ENCODE measurements at regions not wholly inside any gene's neighbourhood (a gene's known extent, or its start where the extent isn't known, plus 50 kb on each side); places are given as distances from the start of the nearest gene placed in this dataset.

DNA sequence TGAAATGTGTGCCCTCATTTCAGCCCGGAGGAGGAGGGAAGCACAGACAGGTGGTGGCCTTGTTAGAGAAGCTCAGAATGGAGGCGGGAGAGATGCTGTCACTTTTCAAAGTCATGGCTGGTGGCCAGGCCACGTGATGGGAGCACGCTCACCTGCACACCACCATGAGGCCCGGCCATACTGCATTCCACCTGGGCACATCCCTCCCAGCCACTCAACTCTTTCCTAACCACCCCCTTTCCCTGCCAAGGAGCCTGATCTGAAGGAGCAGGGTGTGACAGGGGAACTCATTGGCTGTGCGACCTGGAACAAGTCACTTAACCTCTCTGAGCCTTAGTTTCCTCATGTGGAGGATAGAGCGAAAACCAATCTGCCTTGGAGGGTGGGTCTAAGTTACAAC is 364.5 kb downstream of the CTTN start:
- Histone ChIP-seq H2BK12ac (ENCODE audit: low read length) (no peak overlapping the region), H2BK5ac (ENCODE audit: low read length) (no peak overlapping the region), H2AFZ (ENCODE audit: low read length) (no peak overlapping the region), H3K79me1 (ENCODE audit: low read depth, low read length) (no peaks in the 10 kb centered on the region), H3K4me1 (ENCODE audit: control insufficient read depth in 2 of 2, insufficient read depth in 1 of 2, low read depth in 1 of 2, low read length in 2 of 2) (peaks cover 0 to 6% of the 10 kb centered on the region in 2 donors), H3K36me3 (replicated peaks in 1 of 2; ENCODE audit: control insufficient read depth in 2 of 2, insufficient read depth in 2 of 2, low read length in 2 of 2) (no peaks in the 10 kb centered on the region), H4K8ac (ENCODE audit: low read depth, low read length) (no peak overlapping the region), H3K9me3 (replicated peaks in 1 of 2; ENCODE audit: control insufficient read depth in 2 of 2, insufficient read depth in 1 of 2, low read depth in 1 of 2, low read length in 2 of 2) (peaks cover 0 to 4% of the 10 kb centered on the region in 2 donors), H3K4me3 (ENCODE audit: low read length in 2 of 2) (no peak overlapping the region), H3K4ac (ENCODE audit: low read length) (no peak overlapping the region), H3K4me2 (ENCODE audit: insufficient read depth, low read length, poor library complexity, severe bottlenecking) (no peak overlapping the region), H4K91ac (ENCODE audit: low read depth, low read length, poor library complexity) (peak overlapping the region; percentile 56), H2AK5ac (ENCODE audit: low read depth, low read length) (peak overlapping the region; percentile 72), H2BK15ac (ENCODE audit: low read length) (no peak overlapping the region), H3K14ac (ENCODE audit: low read length) (no peak overlapping the region), H2BK120ac (ENCODE audit: low read depth, low read length) (no peak overlapping the region), H3K27ac (replicated peaks; ENCODE audit: low read length) (no peak overlapping the region), H3K18ac (ENCODE audit: low read length) (peak overlapping the region; percentile 68), H3K9ac (ENCODE audit: low read depth, low read length, poor library complexity) (no peak overlapping the region), H3K23ac (ENCODE audit: low read depth, low read length, poor library complexity) (peak overlapping the region; percentile 21), H3K27me3 (ENCODE audit: control insufficient read depth in 3 of 3, insufficient read depth in 3 of 3, low read depth in 1 of 3, low read length in 3 of 3) (no peaks in the 10 kb centered on the region)
- no CpG with 5 or more reads among the region's 7 CpGs for WGBS, 2 donors (ENCODE audit: extremely low coverage in 2 of 2, insufficient read length in 2 of 2, insufficient replicate concordance in 1 of 2)
- no peak for DNase-seq (ENCODE audit: low spot score)

DNA sequence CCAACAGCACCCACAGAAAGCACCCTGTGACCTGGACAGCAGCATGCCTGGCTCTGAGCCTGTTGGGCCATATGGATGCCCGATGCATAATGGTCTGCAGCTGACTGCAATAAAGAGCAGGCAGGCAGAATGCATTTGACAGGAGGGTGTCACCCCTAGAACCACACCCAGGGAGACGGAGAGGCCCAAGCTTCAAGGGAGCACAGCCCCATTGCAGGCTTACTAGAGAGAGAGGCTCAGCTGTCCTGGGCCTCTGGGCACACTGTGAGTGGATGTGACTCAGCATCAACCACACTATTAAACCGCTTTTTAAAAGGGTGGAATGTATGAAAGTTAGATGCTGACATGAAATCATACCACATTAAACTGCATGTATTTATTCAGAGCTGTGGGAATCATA is 365.3 kb downstream of the CTTN start:
- H4K8ac ChIP-seq (ENCODE audit: low read depth, low read length), result no peak overlapping the region
- H3K9me3 ChIP-seq (replicated peaks in 1 of 2; ENCODE audit: control insufficient read depth in 2 of 2, insufficient read depth in 1 of 2, low read depth in 1 of 2, low read length in 2 of 2), result peaks cover 0 to 4% of the 10 kb centered on the region in 2 donors
- peak overlapping the region in 1 of 2 donors; percentile 57 for H3K4me3 ChIP-seq (ENCODE audit: low read length in 2 of 2)
- no peak overlapping the region for H3K23ac ChIP-seq (ENCODE audit: low read depth, low read length, poor library complexity)
- no peak overlapping the region for H3K4ac ChIP-seq (ENCODE audit: low read length)
- no peaks in the 10 kb centered on the region for H3K36me3 ChIP-seq (replicated peaks in 1 of 2; ENCODE audit: control insufficient read depth in 2 of 2, insufficient read depth in 2 of 2, low read length in 2 of 2)
- no peak overlapping the region for H3K4me2 ChIP-seq (ENCODE audit: insufficient read depth, low read length, poor library complexity, severe bottlenecking)
- H3K27ac ChIP-seq (replicated peaks; ENCODE audit: low read length), result no peak overlapping the region
- H3K27me3 ChIP-seq (ENCODE audit: control insufficient read depth in 3 of 3, insufficient read depth in 3 of 3, low read depth in 1 of 3, low read length in 3 of 3), result no peaks in the 10 kb centered on the region
- no peak overlapping the region for H2BK12ac ChIP-seq (ENCODE audit: low read length)
- H3K18ac ChIP-seq (ENCODE audit: low read length), result peak overlapping the region; percentile 81
- H2BK5ac ChIP-seq (ENCODE audit: low read length), result no peak overlapping the region
- H4K91ac ChIP-seq (ENCODE audit: low read depth, low read length, poor library complexity), result peak overlapping the region; percentile 49
- H3K4me1 ChIP-seq (ENCODE audit: control insufficient read depth in 2 of 2, insufficient read depth in 1 of 2, low read depth in 1 of 2, low read length in 2 of 2), result peaks cover 0 to 6% of the 10 kb centered on the region in 2 donors
- no peak overlapping the region for H2AFZ ChIP-seq (ENCODE audit: low read length)
- H2BK120ac ChIP-seq (ENCODE audit: low read depth, low read length), result no peak overlapping the region
- peak overlapping the region; percentile 5 for H3K14ac ChIP-seq (ENCODE audit: low read length)
- no CpG with 5 or more reads among the region's 3 CpGs for WGBS, 2 donors (ENCODE audit: extremely low coverage in 2 of 2, insufficient read length in 2 of 2, insufficient replicate concordance in 1 of 2)
- H2AK5ac ChIP-seq (ENCODE audit: low read depth, low read length), result no peak overlapping the region
- H3K79me1 ChIP-seq (ENCODE audit: low read depth, low read length), result no peaks in the 10 kb centered on the region
- peak overlapping the region; percentile 72 for H3K9ac ChIP-seq (ENCODE audit: low read depth, low read length, poor library complexity)
- no peak for DNase-seq (ENCODE audit: low spot score)
- H2BK15ac ChIP-seq (ENCODE audit: low read length), result no peak overlapping the region

DNA sequence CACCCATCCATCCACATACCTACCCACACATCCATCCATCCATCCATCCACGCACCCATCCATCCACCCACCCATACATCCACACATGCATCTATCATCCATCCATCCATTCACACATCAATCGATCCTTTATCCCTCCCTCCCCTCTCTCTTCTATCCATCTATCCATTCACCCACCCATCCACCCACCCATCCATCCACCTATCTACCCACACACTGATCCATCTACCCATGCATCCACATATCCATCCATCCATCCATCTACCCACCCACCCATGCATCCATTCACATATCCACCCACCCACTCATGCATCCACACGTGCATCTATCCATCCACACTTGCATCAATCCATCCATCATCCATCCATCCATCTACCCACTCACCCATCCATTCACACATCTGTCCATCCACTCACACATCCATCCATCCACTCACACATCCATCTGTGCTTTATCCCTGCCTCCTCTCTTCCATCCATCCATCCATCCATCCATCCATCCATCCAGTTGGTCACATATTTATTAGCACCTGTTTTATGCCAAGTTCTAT is 366.1 kb downstream of the CTTN start:
- H3K4me3 ChIP-seq (ENCODE audit: low read length in 2 of 2), result no peak overlapping the region
- H3K27ac ChIP-seq (replicated peaks; ENCODE audit: low read length), result no peak overlapping the region

DNA sequence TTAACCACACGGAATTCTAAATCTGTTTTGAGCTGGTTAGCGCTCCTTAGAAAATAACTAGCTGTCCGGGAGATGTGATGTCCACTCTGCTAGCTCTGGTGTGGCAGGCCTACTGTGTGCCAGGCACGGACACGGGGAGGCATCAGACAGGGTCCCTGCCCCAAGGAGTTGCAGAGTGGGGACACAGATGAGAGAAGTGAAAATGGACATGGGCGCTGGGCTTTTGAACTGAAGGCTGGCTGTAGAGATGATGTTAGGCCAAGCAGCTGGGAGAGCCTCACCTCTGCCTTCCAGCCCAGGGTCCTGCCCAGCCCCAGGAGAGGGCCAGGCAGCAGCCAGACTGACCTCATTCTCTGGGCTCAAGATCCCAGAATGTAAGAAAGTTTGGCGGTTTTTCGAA is 368.6 kb downstream of the CTTN start:
- H3K27me3 ChIP-seq (ENCODE audit: control insufficient read depth in 3 of 3, insufficient read depth in 3 of 3, low read depth in 1 of 3, low read length in 3 of 3), result no peaks in the 10 kb centered on the region
- WGBS, 2 donors (ENCODE audit: extremely low coverage in 2 of 2, insufficient read length in 2 of 2, insufficient replicate concordance in 1 of 2), result no CpG with 5 or more reads among the region's 8 CpGs
- H3K14ac ChIP-seq (ENCODE audit: low read length), result no peak overlapping the region

More for the DNA sequence above, 366.1 kb downstream of the CTTN start:
- Histone ChIP-seq H2BK120ac (ENCODE audit: low read depth, low read length) (no peak overlapping the region), H2BK15ac (ENCODE audit: low read length) (no peak overlapping the region), H3K36me3 (replicated peaks in 1 of 2; ENCODE audit: control insufficient read depth in 2 of 2, insufficient read depth in 2 of 2, low read length in 2 of 2) (no peaks in the 10 kb centered on the region), H3K14ac (ENCODE audit: low read length) (no peak overlapping the region), H4K8ac (ENCODE audit: low read depth, low read length) (no peak overlapping the region), H3K9me3 (replicated peaks in 1 of 2; ENCODE audit: control insufficient read depth in 2 of 2, insufficient read depth in 1 of 2, low read depth in 1 of 2, low read length in 2 of 2) (peaks cover 0 to 4% of the 10 kb centered on the region in 2 donors), H3K18ac (ENCODE audit: low read length) (no peak overlapping the region), H2AK5ac (ENCODE audit: low read depth, low read length) (no peak overlapping the region), H3K23ac (ENCODE audit: low read depth, low read length, poor library complexity) (no peak overlapping the region), H2BK12ac (ENCODE audit: low read length) (no peak overlapping the region), H3K4me2 (ENCODE audit: insufficient read depth, low read length, poor library complexity, severe bottlenecking) (no peak overlapping the region), H3K79me1 (ENCODE audit: low read depth, low read length) (no peaks in the 10 kb centered on the region), H3K4me1 (ENCODE audit: control insufficient read depth in 2 of 2, insufficient read depth in 1 of 2, low read depth in 1 of 2, low read length in 2 of 2) (peaks cover 0 to 6% of the 10 kb centered on the region in 2 donors), H2AFZ (ENCODE audit: low read length) (no peak overlapping the region), H4K91ac (ENCODE audit: low read depth, low read length, poor library complexity) (no peak overlapping the region), H3K27me3 (ENCODE audit: control insufficient read depth in 3 of 3, insufficient read depth in 3 of 3, low read depth in 1 of 3, low read length in 3 of 3) (no peaks in the 10 kb centered on the region), H3K9ac (ENCODE audit: low read depth, low read length, poor library complexity) (no peak overlapping the region), H2BK5ac (ENCODE audit: low read length) (no peak overlapping the region), H3K4ac (ENCODE audit: low read length) (no peak overlapping the region)
- DNase-seq (ENCODE audit: low spot score), result no peak
- 95 to 100% methylated on average over 1 to 2 of the region's 3 CpGs for WGBS, 2 donors (ENCODE audit: extremely low coverage in 2 of 2, insufficient read length in 2 of 2, insufficient replicate concordance in 1 of 2)

More for the DNA sequence above, 368.6 kb downstream of the CTTN start:
- Histone ChIP-seq H2AK5ac (ENCODE audit: low read depth, low read length) (no peak overlapping the region), H2BK120ac (ENCODE audit: low read depth, low read length) (no peak overlapping the region), H2AFZ (ENCODE audit: low read length) (no peak overlapping the region), H2BK5ac (ENCODE audit: low read length) (no peak overlapping the region), H3K23ac (ENCODE audit: low read depth, low read length, poor library complexity) (no peak overlapping the region), H3K79me1 (ENCODE audit: low read depth, low read length) (no peaks in the 10 kb centered on the region), H4K91ac (ENCODE audit: low read depth, low read length, poor library complexity) (no peak overlapping the region), H3K4ac (ENCODE audit: low read length) (no peak overlapping the region), H3K18ac (ENCODE audit: low read length) (no peak overlapping the region), H3K4me2 (ENCODE audit: insufficient read depth, low read length, poor library complexity, severe bottlenecking) (no peak overlapping the region), H4K8ac (ENCODE audit: low read depth, low read length) (no peak overlapping the region), H3K27ac (replicated peaks; ENCODE audit: low read length) (no peak overlapping the region), H3K4me3 (ENCODE audit: low read length in 2 of 2) (no peak overlapping the region), H2BK15ac (ENCODE audit: low read length) (no peak overlapping the region), H3K36me3 (replicated peaks in 1 of 2; ENCODE audit: control insufficient read depth in 2 of 2, insufficient read depth in 2 of 2, low read length in 2 of 2) (no peaks in the 10 kb centered on the region), H3K9me3 (replicated peaks in 1 of 2; ENCODE audit: control insufficient read depth in 2 of 2, insufficient read depth in 1 of 2, low read depth in 1 of 2, low read length in 2 of 2) (peaks cover 0 to 2% of the 10 kb centered on the region in 2 donors), H2BK12ac (ENCODE audit: low read length) (no peak overlapping the region), H3K9ac (ENCODE audit: low read depth, low read length, poor library complexity) (no peak overlapping the region), H3K4me1 (ENCODE audit: control insufficient read depth in 2 of 2, insufficient read depth in 1 of 2, low read depth in 1 of 2, low read length in 2 of 2) (peaks cover 0 to 1% of the 10 kb centered on the region in 2 donors)
- DNase-seq (ENCODE audit: low spot score), result no peak
